Islet of Langerhans (tissue), 1 donor: ENCODE measurements at regions not wholly inside any gene's neighbourhood (a gene's known extent, or its start where the extent isn't known, plus 50 kb on each side); places are given as distances from the start of the nearest gene placed in this dataset.

Experiments used
- FAIRE-seq: peaks from one replicate; lab custom pipeline; 2011; peaks lifted over from hg19 to GRCh38; lab: Jason Lieb, UNC

DNA sequence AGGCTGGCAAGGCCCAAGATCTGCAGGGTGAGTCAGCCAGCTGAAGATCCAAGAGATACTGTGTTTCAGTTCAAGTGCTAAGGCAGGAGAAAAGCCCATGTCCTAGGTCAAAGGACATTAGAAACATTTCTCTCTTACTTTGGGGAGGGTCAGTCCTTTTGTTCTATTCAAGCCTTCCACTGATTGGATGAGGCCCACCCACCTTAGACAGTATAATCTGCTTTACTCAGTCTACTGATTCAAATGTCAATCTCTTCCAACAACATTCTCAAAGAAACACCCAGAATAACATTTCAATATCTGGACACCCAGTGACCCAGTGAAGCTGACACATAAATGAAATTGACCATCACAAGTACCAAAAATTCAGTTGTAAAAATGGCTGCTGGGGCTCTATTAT, 367.8 kb upstream of the ZP4 start:
- FAIRE-seq, result no peak

DNA sequence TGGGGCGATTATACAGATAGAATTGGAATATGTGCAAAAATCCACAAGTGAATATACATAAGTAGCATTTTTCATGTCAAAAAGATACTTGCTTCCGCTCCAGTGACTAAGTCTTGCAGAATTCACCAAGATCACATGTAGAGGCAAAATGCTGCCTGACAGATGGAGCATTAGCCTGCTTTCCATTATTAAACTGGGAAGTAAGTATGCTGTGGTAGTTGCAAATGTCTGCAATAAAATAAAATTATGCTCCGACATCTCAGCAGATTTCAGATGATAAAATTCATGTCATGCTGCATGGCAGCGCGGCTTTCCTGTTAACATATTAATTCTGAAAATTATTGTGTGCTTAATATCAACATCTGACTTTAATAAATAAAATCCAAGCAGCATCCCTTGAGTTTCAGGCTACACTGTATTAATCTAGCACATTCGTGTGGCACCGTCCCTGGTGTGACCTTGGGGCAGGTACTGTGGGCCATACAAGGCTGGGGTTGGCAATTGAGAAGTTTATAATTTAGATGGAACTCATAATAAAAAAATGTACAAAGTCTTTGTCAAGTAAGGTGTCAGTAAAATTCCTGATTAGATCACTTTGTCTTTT, 366.4 kb upstream of the ZP4 start:
- peak; percentile 60 for FAIRE-seq

DNA sequence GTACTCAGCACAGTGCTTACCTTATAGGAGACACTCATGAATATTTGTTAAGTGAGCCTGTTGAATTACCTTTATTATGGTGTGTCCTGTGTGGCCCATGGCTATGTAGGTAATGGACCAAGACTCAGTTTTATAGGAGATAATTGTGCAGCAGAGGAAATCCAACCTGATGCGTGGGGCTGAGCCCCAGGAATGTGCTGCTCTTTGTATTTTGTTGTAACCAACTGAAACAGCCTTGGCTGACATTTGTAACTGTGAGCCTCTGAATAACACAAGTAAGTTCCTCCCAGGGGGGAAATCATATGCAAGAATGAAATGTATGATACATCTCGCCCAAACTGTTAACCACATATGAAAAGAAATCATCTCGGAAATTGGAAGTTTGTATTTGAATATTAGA, 364.2 kb upstream of the ZP4 start:
- FAIRE-seq, result no peak

DNA sequence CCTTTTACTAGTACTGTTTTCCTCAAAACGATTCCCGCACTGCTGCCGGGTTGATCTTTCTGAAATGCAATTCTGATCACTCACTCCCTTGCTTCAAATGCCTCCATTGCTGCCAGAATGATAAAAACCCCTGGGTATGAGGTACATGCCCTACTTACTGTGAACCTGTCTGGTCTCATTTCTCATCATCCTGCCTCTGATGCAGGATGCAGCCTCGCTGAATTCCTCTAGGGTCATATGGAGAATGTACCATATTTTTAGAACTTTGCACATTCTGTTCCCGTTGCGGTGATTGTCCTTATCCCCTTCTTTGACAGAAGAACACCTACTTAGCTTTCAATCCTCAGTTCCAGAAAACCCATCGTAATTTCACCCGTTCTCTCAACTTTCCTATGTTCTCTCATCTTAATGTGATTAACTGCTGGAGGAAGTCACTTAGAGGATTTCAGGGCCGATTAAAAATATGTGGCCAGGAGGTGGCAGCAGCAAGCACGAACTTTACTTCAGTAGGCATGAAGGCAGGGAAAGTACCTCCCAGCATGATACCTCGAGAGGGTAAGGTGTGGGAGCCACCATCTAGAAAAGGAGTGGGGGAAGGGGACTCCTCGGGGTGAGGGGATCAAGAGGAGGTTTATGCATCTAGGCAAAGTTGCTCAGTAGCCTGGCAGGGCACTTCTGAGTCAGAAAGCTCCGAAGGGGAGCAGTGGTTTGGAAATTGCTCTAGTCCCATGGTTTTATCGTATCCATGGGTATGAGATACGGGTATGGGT, 361.5 kb upstream of the ZP4 start:
- FAIRE-seq, result peak; percentile 93

DNA sequence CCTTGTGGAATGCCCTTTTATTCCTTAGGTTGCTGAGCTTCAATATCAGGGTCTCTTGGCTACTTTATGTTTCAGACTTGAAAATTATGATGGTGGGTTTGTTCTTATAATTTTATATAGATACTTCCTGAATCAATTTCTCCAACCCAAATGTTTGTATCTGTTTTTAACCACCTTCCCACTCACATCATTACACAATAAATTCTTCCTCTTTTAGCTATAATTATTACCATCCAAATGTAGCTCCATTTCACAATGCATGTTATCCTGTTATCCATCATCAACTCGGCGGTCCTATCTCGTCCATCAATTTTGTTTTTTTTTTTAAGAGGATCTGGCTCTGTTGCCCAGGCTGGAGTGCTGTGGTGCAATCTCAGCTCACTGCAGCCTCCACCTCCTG, 357.6 kb upstream of the ZP4 start:
- no peak for FAIRE-seq

DNA sequence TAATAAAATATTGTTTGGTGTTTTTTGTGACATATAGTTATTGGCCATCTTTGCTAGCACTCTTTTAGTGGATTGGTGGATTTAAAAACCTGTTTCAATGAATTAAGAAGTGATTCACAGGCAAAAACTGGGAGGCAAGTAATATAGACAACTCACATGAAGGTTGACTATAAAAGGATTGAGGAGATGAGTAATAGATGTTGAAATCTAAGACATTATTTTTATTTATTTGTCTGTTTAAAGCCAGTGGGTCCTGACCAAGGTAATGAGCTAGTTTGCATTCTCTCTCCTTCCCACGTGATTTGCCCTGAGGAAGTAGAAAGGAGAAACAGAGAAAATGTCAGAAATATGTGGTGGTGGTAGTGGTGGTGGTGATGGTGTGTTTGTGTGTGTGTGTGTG, 351.5 kb upstream of the ZP4 start:
- no peak for FAIRE-seq

DNA sequence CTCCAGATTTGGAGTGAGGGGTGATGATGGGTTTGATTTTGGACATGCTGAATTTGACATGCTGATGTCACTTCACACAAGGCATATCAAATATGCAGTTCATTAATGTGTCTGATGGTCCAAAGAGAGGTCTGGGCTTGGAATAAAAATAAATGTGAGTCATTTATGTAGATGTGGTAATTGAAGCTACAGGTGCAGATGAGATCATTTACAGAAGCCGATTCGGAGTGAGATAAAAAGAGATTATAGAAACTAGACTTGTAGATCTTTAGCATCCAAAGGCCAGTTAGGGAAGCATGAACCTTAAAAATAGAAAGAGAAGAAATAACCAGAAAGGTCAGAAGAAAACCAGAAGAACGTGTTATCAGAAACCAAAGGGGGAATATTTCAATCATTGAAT, 350.9 kb upstream of the ZP4 start:
- FAIRE-seq, result no peak

DNA sequence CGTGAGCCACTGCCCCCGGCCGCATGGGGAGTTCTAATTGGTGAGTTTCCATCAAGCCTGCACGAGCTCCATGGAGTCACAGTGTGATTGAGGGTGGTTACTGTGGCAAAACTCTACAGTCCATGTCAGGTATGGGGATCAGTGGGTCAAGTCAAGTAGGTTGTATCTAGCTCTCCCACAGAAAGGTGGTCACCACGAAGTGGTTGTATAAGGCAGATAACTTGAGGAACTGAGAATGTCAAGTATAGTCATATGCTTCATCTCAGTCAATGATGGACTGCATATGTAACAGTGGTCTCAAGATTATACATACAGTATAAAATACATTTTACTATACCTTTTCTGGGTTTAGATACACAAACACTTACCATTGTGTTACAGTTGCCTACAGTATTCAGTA, 348.6 kb upstream of the ZP4 start:
- FAIRE-seq, result no peak

DNA sequence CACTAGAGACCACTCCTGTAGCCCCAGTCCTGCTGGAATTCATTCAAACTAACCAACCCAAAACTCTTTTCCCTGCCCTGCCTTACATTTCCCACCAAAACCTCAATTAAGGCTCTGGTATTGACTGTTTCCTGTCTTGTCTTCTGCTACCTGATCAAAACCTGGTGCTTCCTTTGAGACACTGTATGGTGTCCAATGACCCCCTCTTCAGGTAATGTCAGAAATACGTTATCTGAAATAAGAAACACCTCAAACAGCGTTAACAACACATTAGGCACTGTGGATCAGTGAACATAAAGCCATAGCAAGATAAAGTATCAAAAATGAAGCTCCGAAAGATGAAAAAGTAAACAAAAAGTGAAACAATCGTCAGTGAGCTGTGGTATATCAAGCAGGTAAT, 343.2 kb upstream of the ZP4 start:
- FAIRE-seq, result peak; percentile 65

DNA sequence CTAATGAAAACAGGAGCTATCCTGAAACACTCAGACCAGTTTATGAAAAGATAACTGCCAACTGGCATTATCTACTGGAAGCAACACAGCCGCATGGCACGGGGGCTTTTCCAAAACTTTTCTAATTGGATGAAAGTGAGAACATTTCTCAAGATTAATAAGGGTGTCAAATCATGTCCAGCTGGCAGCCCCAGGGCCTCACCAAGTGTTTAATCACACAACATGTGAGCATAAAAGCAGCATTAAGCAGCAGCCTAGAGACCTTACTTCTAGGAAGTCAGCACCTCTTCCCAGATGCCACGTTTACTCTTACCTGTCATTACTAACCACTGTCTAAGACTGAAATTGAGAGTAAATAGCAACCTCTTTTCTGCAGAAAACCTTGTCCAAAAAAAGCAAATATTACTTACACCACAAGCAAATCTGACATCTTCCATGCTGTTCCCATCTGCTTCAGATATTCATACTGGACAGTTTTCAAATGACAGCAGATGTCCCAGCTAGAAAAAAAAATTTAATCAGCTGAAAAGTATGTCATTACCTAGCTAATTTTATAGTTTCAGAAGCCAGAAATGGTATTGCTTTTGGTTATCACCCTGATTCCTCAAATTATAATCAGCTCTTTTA, 341.5 kb upstream of the ZP4 start:
- peak; percentile 99 for FAIRE-seq

DNA sequence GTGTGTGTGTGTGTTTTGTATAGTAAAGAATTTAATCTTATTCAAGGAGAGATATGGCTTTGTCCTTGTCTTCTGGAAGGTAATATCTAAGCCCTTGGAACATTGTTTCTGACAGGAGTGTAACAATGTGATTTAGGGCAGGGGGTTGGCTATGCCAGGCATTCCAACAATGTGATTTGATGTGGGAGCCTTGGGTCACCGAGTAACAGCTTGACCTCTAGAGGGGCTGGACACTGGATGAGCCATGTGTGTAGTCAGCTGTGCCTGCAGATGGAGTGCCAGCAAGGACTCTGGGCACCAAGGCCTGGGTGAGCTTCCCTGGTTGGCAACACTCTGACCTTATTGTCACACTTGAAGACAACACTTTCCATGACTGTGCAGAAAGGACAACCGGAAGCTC, 336.1 kb upstream of the ZP4 start:
- no peak for FAIRE-seq

DNA sequence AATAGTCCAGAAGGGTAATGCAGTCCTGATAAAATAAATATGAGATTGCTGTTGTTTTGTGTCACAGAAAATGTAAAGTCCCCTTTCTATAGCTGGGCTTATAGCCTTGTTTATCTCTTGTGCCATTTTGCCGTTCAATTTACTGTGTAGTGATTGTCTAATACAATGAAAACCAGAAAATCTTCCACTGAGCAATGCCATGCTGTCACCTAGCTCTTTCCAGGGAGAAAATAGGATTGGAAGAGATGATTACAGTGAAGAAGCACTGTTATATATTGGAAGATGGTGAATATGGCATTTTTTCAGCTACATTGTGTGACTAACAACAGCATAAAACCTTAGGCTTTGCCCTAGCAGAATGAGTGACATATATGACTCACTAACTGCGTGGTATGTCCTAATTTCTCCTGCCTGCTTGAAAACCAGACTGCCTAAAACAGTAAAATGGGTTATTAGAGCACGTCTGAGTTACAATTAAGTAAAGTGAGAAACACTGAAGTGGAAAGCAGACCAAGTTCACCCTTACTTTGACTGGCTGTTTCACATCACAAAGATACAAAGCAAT, 332.4 kb upstream of the ZP4 start:
- no peak for FAIRE-seq

DNA sequence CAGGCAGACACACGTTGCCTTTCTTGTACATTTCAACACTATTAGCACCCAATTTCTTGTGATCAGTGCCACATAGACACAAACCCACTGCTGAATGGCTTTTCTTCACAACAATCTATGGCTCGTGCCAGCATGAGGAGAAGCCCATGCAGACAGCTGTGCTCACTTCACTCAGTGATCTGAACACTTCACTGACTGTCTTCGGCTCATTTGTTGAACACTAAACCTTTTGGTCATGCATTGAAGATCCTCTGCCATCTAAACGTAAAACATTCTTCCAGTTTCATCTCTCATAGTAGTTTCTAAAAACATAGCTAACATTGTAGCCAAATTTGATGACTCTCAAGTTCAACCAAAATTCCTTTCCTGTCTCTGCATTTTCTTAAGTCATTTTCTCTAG, 331.0 kb upstream of the ZP4 start:
- peak; percentile 33 for FAIRE-seq

DNA sequence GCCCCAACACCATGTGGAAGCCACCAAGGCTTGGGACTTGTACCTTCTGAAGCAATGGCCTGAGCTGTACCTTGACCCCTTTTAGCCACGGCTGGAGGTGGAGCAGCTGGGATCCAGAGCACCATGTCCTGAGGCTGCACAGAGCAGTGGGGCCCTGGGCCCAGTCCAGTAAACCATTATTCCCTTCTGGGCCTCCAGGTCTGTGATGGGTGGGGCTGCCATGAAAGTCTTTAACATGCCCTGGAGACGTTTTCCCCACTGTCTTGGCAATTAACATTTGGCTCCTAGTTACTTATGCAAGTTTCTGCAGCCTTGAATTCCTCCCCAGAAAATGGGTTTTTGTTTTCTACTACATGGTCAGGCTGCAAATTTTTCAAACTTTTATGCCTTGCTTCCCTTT, 323.7 kb upstream of the ZP4 start:
- no peak for FAIRE-seq

DNA sequence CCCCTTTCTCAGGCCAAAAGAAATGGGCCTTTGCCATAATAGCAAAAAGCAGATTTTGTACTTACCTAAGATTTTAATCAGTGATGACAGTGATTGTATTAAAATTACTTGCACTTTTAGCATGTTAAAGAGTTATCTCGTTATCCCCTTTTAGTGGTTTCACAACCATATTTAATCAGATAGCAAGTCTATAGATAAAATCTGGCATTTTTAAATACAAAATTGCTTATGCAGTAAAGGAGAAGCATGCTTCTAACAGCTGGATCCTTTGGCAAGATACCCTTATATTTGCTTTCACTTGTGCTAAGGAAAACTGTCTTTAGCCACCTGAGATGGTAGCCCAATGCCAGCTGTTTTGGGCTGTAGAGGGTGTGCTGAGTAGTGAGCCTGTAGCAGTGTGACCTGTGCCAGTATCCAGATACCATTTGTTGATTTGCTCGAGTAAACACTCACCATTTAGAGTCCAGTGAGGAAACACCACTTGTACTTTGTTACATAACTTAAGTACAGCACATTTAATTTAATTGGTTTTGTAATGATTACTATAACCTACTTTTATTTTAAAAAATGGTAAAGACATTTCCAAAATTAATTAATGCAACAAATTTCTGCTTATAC, 314.4 kb upstream of the ZP4 start:
- FAIRE-seq, result no peak

DNA sequence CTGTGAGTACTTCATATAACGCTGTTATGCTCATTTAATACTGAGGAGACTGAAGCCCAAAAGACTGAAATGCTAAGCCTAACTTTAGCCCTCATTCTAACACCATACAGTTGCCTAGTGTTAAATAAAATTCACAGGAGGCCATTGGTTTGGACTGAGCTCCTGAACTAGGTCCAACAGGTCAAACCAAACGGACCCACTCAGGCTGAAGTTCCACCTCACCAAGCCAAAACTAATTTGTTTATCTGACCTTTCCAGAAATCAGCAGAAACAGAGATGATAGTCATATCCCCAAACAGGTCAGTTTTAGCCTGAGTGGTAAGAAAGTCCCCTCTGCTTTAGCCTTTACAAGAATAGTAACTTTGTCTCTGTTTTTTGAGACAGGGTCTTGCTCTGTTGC, 311.3 kb upstream of the ZP4 start:
- FAIRE-seq, result no peak

DNA sequence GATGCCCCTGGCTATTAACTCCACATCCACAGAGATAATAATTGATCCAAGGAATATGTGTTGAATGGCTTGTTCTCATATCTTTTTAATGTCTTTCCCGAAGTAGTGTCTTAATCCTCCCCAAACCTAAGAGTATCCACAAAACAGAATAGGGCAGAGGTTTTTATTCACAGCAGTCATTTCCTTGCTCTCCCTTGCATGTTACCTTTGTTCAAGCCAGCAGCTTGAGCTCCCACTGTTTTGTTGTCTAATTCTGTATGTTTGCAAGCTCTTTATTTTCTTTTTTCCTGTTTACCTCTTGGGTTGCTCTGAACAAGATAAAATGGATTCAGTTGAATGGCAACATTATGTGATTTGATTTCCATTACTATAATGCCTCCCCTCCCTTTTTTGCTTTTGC, 308.6 kb upstream of the ZP4 start:
- no peak for FAIRE-seq

DNA sequence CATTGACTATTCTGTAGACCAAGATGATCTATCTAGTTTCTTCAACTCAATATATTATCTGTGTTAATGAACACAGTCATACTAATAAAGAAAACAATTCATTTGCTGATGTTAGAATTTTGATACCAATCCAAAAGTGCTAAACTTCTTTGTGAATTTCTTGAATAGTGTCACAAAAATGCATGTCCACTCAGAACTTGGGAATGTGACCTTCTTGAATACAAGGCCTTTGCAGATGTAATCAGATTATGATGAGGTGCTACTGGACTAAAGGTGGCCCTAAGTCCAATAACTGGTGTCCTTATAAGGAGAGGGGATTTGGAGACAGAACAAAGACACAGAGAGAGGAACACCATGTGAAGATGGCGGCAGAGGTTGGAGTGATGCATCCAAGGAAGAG, 305.8 kb upstream of the ZP4 start:
- no peak for FAIRE-seq

DNA sequence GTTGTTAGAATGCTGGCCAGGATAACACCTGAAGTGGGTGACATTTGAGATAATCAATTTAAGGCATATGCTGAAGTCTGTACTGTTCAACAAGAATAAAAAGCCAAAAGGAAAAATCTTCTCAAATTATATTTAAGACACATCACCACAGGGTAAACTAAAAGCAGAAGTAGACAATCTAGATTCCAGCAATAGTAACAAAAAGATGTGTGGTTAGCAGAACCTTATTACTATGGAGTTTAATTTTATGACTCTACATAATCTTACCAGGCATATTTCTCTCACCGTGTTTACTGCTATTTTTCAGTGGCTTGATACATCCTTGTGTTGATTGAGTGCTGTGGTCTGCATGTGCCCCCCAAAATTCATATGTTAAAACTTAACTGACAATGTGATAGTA, 300.4 kb upstream of the ZP4 start:
- no peak for FAIRE-seq

DNA sequence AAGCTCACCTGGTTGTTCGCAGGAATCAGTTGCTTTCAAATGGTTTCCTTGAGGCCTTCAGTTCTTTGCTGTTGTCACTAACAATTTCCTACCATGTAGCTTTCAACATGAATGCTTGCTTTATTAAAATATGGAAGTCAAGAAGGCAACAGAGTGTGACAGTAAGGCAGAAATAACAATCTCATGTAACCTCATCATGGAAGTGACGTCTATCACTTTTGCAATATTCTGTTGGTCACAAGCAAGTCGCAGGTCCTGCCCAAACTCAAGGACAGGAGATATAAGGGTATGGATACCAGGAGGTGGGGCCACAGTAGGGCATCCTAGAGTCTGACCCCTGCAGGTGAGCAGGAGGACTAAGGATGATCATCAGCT, 296.8 kb upstream of the ZP4 start:
- FAIRE-seq, result no peak

DNA sequence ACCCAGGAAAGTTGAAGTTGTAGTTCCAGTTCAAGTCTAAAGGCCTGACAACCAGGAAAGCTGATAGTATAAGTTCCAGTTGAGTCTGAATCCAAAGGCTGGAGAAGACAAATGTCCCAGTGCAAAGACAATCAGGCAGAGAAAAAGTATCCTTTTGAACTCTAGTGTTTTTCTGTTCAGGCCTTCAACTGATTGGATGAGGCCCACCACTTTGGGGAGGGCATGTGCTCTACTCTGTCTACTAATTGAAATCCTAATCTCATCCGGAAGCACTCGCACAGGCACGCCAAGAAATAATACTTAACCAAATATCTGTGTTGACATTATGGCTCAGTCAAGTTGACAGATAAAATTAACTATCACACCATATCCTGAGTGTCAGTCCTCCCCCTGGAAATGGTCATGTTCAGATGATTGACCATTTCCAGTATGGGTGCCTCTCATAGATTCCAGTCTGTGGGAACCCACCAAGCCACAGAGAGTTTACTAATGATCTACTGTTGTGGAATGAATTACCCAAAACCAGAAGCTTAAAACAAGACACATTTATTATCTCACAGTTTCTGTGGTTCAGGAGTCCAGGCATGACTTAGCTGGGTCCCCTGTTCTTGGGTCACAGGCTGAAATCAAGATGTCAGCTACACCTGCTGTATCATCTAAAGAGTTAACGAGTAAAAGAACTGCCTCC, 296.3 kb upstream of the ZP4 start:
- no peak for FAIRE-seq

DNA sequence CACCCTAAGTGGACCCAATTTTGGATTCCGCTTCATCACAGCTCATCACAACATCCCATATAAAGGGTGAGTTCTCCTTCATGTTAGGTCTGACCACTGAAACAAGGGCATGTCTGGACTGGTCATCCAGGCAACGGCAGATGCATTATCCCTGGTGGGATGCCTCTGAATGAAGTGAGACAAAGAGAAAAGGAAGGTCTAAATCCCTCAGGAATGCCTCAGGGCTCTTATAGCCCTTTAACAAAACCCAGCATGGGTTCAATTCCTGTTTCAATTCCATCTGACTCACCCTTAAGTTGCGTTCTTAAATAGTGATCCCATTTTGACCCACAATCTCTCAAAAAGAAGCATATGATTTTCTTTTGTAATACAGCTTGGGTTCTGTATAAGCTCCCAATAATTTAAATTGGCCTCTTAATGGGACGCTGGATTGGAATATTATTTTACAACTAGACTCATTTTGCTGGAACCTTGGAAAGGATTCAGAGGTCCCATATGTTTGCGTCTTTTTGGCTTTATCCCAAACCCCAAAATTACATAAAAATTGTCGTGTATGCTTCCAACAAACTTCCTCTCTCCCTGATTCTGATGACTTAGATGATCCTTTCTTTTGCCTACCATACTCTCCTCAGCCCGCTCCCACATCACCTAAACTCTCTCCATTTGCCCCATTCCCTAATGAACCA, 287.4 kb upstream of the ZP4 start:
- FAIRE-seq, result no peak
